SJCRH30 (cell line): ENCODE measurements at regions not wholly inside any gene's neighbourhood (a gene's known extent, or its start where the extent isn't known, plus 50 kb on each side); places are given as distances from the start of the nearest gene placed in this dataset.
A peak's percentile ranks its signal among the peaks of the same experiment; 100 is the strongest.

Source experiments
- DNase-seq, 2 experiments: peaks; one replicate each; pipeline ENCODE4 v3.0.0-alpha.2; 2015 to 2020
- H3K27ac ChIP-seq: fragments of 250-450 bp; sonication (Bioruptor Pico); 2 replicates; pipeline ENCODE4 v1.5.1; 2020; ENCODE audit warnings: mild to moderate bottlenecking, moderate library complexity
- H3K27me3 ChIP-seq: fragments of 250-450 bp; sonication (Bioruptor Pico); 2 replicates; pipeline ENCODE4 v1.5.1; 2020; ENCODE audit warnings: mild to moderate bottlenecking, moderate library complexity
- H3K36me3 ChIP-seq: fragments of 250-450 bp; sonication (Bioruptor Pico); 2 replicates; pipeline ENCODE4 v1.5.1; 2020; ENCODE audit warnings: mild to moderate bottlenecking, moderate library complexity
- H3K4me1 ChIP-seq: fragments of 250-450 bp; sonication (Bioruptor Pico); 2 replicates; pipeline ENCODE4 v1.5.1; 2020; ENCODE audit warnings: mild to moderate bottlenecking, moderate library complexity
- H3K4me3 ChIP-seq: fragments of 250-450 bp; sonication (Bioruptor Pico); 2 replicates; pipeline ENCODE4 v1.5.1; 2020; ENCODE audit warnings: mild to moderate bottlenecking, moderate library complexity
- H3K9me3 ChIP-seq: fragments of 250-450 bp; sonication (Bioruptor Pico); replicated peaks from 2 replicates; pipeline ENCODE4 v1.5.1; 2020; ENCODE audit warnings: mild to moderate bottlenecking, moderate library complexity

DNA sequence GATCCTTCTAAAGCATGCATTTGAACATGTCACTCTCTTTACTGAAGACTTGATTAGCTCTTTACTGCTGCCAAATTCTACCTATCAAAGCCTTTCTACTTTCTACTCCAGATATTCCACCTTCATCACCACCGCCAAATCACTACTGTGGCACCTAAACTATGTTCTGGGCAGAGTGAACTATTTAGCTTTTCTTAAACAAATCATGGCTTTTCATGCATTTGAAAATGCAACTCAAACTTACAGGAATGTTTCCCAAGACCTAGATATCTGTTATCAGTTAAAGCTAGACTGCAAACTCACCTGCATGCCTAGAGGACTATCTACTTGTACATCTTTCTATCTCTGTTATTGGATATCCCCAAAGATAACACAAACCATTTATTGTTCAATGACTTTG is 109.3 kb downstream of the MAFB start:
- no peaks in the 10 kb centered on the region for H3K36me3 ChIP-seq
- DNase-seq, result no peak

DNA sequence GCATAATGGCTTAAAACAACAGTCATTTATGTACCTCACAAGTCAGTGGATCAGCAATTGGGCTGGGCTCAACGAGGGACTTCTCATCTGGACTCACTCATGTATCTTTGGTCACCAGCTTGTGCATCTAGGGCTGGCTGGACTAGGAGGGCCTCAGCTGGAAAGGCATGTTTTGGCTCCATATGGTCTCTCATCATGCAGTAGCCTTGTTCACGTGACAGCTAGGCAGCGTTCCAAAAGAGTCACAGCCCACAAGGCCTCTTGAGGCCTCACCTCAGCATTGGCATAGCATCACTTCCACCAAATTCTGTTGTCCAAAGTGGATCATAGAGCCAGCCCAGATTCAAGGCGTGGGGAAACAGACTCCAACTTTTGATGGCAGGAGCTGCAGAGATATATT is 110.1 kb downstream of the MAFB start:
- no peaks in the 10 kb centered on the region for H3K9me3 ChIP-seq
- no peaks in the 10 kb centered on the region for H3K4me1 ChIP-seq
- H3K36me3 ChIP-seq, result no peaks in the 10 kb centered on the region
- no peak overlapping the region for H3K27ac ChIP-seq
- DNase-seq, result no peak
- no peak overlapping the region for H3K4me3 ChIP-seq
- H3K27me3 ChIP-seq, result no peaks in the 10 kb centered on the region; the same call in 1 of the 2 replicates

More for the DNA sequence above, 109.3 kb downstream of the MAFB start:
- Histone ChIP-seq H3K4me3 (no peak overlapping the region), H3K27ac (no peak overlapping the region), H3K27me3 (no peaks in the 10 kb centered on the region; the same call in 1 of the 2 replicates), H3K9me3 (no peaks in the 10 kb centered on the region), H3K4me1 (no peaks in the 10 kb centered on the region)

DNA sequence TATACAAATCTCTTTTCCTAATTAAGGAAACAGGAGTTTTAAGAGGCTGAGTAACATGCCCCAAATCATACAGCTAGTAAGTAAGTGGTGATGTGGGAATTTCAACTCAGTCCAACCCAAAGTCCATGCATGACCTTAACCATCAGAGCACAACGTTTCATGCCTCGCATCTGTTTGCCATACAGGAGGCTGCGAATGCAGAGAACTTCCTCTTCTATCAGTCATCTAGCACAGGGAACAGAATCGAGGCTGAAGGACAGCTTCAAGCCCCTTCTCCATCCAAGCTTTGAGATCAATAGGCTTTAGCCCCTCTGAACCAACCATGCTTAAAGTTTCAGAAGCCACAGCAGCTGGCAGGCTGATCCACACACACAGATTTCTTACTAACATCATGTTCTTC is 113.2 kb downstream of the MAFB start:
- Histone ChIP-seq H3K9me3 (no peaks in the 10 kb centered on the region), H3K27me3 (no peaks in the 10 kb centered on the region; the same call in 1 of the 2 replicates), H3K36me3 (no peaks in the 10 kb centered on the region), H3K4me3 (no peak overlapping the region), H3K27ac (no peak overlapping the region), H3K4me1 (no peaks in the 10 kb centered on the region)
- DNase-seq, result no peak

DNA sequence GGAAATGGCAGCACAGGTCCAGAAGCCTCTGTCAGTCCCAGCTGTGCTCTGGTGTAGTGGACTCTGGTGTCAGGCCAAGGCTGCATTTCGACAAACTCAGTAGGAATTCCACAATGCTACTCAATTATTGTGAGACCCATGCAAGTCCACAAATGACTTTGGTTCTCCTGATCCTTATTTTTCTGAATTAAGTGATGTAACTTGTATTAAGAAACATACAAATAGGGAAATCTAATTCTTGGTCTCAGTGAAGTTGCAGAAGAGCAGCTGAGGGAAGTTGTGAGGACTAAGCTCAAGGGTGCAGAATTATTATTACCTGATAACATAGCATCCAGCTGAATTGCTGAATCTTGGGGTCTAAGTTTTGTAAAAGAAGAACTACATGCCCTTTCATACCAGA is 116.8 kb downstream of the MAFB start:
- no peak overlapping the region for H3K27ac ChIP-seq
- no peak for DNase-seq
- H3K36me3 ChIP-seq, result no peaks in the 10 kb centered on the region
- H3K4me3 ChIP-seq, result no peak overlapping the region
- no peaks in the 10 kb centered on the region; the same call in 1 of the 2 replicates for H3K27me3 ChIP-seq
- no peaks in the 10 kb centered on the region for H3K4me1 ChIP-seq
- no peaks in the 10 kb centered on the region for H3K9me3 ChIP-seq

DNA sequence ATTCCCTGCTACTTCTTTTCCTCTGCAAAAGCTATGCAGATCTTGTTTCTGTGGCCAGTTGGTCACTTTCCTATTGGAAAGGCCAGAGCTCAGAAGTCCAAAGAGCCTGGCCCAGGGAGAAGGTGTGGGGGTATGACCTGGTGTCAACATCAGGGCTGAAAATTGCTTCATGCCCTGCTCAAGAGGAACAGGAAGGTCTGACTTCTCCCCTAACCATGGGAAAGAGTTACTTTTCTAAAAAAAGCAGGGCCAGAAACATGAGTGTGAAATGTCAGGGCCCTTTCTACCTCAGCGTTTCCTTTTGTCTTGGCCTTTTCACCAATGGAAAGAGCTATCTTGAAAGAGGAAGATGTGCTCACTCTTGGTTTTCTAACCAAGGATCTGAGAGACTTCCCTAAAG is 117.4 kb downstream of the MAFB start:
- no peaks in the 10 kb centered on the region; the same call in 1 of the 2 replicates for H3K27me3 ChIP-seq
- H3K4me3 ChIP-seq, result no peak overlapping the region
- H3K9me3 ChIP-seq, result no peaks in the 10 kb centered on the region
- no peaks in the 10 kb centered on the region for H3K36me3 ChIP-seq
- no peak overlapping the region for H3K27ac ChIP-seq
- H3K4me1 ChIP-seq, result no peaks in the 10 kb centered on the region
- no peak for DNase-seq

DNA sequence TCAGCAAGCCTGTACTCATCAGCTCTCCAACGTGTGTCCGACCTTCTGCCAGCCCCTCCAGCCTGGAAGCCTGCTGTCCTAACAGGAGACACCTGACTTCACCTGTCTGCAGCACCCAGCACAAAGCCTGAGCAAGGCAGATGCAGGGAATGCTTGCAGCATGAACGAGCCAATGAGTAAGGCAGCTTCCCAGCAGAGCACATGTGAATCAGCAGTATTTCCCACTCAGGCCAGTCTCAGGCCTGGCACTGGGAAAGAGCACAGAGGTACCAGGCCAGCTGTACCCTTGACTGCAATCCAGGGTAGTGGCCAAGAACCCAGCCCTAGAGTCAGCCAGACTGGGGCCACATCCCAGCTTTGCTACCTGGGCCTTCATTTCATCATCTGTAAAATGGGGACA is 120.8 kb downstream of the MAFB start:
- H3K27ac ChIP-seq, result no peak overlapping the region
- no peak overlapping the region for H3K4me3 ChIP-seq
- H3K36me3 ChIP-seq, result no peaks in the 10 kb centered on the region
- no peak for DNase-seq
- H3K4me1 ChIP-seq, result no peaks in the 10 kb centered on the region
- H3K27me3 ChIP-seq, result peaks cover 5% of the 10 kb centered on the region; the same call in 1 of the 2 replicates
- H3K9me3 ChIP-seq, result no peaks in the 10 kb centered on the region

DNA sequence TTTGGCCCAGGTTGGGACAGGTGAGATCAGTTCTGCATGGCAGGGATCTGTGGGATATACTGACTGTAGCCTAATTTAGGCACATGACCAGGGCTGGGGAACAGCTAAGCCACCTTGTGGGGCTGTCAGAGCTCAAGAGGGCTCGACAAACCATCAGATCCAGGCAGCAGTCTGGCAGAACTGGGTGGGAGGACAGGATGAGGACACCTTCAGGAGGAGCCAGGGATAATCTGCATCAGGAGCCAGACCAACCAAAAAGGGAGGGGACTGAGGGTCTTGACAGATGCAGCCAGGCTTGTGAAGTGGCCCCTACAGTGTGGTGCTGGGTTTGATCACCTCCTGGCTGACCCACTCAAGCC is 123.4 kb downstream of the MAFB start:
- peaks cover 21% of the 10 kb centered on the region for H3K27me3 ChIP-seq
- DNase-seq, result no peak
- H3K9me3 ChIP-seq, result no peaks in the 10 kb centered on the region; the same call in 1 of the 2 replicates

DNA sequence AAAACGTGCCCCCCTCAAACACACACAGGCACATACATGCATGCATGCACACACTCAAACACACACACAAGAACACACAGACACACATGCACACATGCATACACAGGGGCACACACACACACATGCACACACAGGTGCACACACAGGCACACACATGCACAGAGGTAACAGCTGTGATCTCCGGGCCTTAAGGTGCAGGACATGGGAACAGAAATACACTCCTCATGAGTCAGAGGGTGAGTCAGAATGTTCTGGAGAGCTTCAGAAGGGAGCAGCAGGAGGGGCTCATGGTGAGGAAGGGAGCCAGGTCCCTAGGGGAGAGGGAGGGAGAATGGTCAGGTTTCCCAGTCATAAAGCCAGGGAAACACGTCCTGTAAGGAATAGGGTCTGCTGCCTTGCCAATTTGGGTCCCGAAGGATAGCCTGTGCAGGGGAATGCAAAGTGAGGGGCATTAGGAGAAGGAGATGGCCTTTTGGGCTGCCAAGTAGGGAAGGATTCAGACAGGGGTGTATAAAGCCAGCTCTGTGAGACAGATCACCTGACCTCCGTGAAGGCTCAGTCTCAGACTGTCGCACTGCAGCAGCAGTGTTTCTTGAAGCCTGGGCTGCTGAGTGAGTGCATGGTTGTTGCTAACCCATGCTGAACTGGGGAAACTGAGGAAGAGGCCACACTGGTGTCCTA is 123.9 kb downstream of the MAFB start:
- no peak overlapping the region for H3K4me3 ChIP-seq
- no peaks in the 10 kb centered on the region for H3K4me1 ChIP-seq
- peaks cover 24% of the 10 kb centered on the region for H3K27me3 ChIP-seq
- no peaks in the 10 kb centered on the region; the same call in 1 of the 2 replicates for H3K9me3 ChIP-seq
- no peaks in the 10 kb centered on the region for H3K36me3 ChIP-seq
- H3K27ac ChIP-seq, result no peak overlapping the region
- DNase-seq, result peak in 1 of 2 experiments; percentile 17

More for the DNA sequence above, 123.4 kb downstream of the MAFB start:
- Histone ChIP-seq H3K36me3 (no peaks in the 10 kb centered on the region), H3K4me1 (no peaks in the 10 kb centered on the region), H3K27ac (no peak overlapping the region), H3K4me3 (no peak overlapping the region)

DNA sequence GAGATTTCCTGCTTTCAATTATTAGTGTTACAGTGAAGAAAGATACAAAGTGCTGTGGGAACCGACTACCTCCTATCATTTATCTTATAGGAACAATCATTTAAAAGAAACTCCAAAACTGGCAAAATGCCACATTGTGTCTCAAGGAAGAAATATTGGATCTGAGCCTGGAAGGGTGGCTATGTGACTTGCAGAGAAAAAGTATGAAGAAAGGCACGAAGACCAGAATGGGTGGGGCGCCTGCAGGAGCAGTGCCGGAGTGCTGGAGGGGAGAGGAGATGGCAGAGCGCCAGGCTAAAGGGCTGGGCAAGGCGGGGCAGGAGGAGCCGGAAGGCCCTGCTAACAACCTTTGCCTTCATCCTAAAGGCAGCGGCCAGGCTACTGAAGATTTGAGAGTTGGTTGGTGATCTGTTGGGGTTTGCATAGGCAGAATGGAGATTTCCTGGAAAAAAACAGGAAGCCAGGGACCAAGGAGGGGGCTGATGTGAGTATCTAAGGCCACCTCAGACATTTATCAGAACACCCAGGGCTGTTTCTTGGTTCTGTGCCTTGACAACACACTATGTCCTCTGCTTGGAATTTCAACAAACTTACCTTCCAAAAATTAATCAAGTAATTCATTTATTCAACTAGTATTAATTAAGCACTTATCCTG is 125.6 kb downstream of the MAFB start:
- Histone ChIP-seq H3K4me1 (no peaks in the 10 kb centered on the region), H3K27ac (no peak overlapping the region), H3K9me3 (no peaks in the 10 kb centered on the region; the same call in 1 of the 2 replicates), H3K4me3 (no peak overlapping the region), H3K27me3 (peaks cover 24% of the 10 kb centered on the region), H3K36me3 (no peaks in the 10 kb centered on the region)
- DNase-seq, result peak in 1 of 2 experiments; percentile 29

DNA sequence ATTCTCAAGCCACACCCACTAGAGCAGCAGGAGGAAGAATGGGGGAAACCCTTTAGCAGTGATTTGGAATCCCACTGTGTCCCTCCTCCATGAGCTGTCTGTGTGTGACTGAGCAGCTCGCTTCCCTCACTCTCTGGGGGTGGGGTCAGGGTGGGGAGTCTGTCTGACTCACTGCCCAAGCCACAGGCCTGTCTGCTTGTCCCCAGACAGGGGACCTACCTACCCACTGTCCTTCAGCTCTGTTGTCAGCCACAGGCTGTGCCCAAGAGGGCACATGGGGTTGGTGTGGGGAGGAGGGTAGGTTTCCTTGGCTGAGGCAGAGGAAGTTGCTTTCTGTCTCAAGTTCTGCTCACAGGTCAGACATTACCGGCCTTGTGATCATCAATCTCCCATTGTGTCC is 127.0 kb downstream of the MAFB start:
- Histone ChIP-seq H3K27me3 (peaks cover 24% of the 10 kb centered on the region), H3K27ac (no peak overlapping the region), H3K9me3 (no peaks in the 10 kb centered on the region; the same call in 1 of the 2 replicates), H3K36me3 (no peaks in the 10 kb centered on the region), H3K4me1 (no peaks in the 10 kb centered on the region), H3K4me3 (no peak overlapping the region)
- DNase-seq, result no peak

DNA sequence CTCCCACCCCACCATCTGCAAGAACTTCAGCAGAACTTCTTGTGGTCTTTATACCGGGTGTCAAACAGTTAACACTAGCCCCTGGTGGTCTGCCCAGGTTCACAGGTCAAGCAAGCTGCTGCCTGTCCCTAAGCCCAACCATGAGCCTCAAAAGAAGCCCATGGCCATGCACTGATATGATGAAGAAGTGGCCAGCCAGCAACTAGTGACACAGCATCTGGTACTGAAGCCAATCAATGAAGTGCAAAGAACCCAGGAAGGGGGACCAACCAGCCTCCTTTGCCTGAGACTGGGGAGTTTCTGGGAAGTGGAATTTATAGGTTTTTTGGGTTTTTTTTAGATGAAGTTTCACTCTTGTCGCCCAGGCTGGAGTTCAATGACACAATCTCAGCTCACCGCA is 127.8 kb downstream of the MAFB start:
- H3K27ac ChIP-seq, result no peak overlapping the region
- DNase-seq, result no peak
- H3K36me3 ChIP-seq, result no peaks in the 10 kb centered on the region
- peaks cover 24% of the 10 kb centered on the region for H3K27me3 ChIP-seq
- no peaks in the 10 kb centered on the region for H3K4me1 ChIP-seq
- no peak overlapping the region for H3K4me3 ChIP-seq
- no peaks in the 10 kb centered on the region; the same call in 1 of the 2 replicates for H3K9me3 ChIP-seq

DNA sequence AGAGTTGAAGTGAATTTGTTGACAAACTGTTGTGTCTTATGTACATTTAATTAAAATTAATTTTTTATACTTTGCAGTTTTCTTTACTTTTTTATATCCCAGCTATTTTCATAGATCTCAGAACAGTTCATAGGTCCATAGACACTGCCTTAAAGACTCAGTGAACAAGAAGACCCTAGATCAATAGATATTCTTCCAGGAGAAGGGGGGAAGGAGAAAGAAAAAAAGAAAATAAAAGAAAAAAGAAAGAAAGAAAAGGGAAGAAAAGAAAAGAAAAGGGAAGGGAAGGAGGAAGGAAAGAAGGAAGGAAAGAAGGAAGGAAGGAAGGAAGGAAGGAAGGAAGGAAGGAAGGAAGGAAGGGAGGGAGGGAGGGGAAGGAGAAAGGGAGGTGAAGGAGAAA is 130.8 kb downstream of the MAFB start:
- Histone ChIP-seq H3K27me3 (peaks cover 24% of the 10 kb centered on the region), H3K27ac (no peak overlapping the region), H3K4me3 (no peak overlapping the region), H3K9me3 (no peaks in the 10 kb centered on the region; the same call in 1 of the 2 replicates), H3K4me1 (no peaks in the 10 kb centered on the region), H3K36me3 (no peaks in the 10 kb centered on the region)
- no peak for DNase-seq

DNA sequence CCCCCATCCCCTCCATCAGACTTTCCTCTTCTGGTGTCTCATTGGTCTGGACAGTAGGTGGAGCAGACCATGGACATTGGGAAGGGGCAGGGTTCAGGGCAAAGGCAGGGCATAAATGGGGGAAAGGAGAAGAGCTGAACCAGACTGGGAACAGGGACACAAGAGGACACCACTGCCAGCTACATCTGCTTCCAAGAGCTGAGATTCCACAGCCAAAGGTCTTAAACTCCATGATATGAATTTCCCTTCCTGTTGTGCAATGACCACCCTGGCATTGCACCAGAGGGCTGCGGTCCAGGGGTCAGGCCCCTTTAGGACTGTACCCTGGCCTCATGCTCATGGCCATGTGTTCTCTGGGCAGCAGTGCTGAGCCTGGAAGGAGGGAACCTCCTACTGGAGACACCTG is 137.9 kb downstream of the MAFB start:
- Histone ChIP-seq H3K4me1 (no peaks in the 10 kb centered on the region), H3K4me3 (no peak overlapping the region), H3K9me3 (no peaks in the 10 kb centered on the region), H3K27me3 (peaks cover 11% of the 10 kb centered on the region; the same call in 1 of the 2 replicates), H3K36me3 (no peaks in the 10 kb centered on the region), H3K27ac (no peak overlapping the region)
- DNase-seq, result no peak

DNA sequence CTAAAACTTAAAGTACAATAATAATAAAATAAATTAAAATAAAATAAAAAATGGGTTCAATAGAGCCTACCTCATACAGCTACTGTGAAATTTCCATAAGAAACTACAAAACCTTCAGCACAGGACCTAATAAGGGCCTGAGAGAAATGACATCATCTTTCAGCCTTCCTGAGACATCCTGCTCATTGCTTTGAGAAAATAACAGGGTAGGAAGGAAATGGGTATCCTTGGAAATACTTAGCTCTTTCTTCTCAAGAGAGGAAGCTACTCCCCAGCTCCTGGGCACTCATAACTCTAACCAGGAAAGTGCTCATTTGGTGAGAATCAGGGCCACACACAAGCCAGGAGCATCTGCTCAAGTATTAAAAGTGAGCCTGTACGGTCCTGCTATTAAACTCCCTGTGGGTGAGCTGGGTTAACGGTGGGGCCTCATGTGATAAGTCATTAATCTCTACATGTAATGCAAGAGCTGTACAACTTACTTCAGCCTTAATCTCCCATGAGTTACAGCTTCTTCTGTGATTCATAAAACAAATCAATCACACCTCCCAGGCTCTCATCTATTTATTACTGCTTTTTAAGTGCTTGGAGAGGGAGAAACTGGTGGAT is 141.4 kb downstream of the MAFB start:
- H3K4me3 ChIP-seq, result no peak overlapping the region

DNA sequence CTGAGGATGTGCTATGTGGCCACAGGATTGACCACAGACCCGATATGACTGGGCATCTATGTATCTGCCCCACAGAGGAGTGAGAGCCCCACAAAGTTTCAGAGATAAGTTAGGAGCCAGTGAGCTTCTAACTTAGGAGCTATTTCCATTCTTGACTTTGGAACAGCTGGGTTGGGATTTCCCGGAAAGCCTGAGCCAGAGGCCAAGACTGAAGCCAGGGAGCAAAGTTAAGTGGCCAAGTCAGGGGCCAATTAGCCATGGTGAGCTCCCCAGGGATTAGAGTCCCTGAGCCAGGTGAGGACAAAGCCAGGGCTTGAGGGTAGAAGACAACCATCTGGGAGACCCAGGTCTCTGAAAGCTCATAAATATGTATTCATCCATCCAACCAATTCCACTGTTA is 143.6 kb downstream of the MAFB start:
- DNase-seq, result no peak
- no peaks in the 10 kb centered on the region for H3K36me3 ChIP-seq
- H3K27ac ChIP-seq, result no peak overlapping the region
- no peak overlapping the region for H3K4me3 ChIP-seq
- H3K4me1 ChIP-seq, result no peaks in the 10 kb centered on the region
- peaks cover 10% of the 10 kb centered on the region for H3K27me3 ChIP-seq
- no peaks in the 10 kb centered on the region for H3K9me3 ChIP-seq

More for the DNA sequence above, 141.4 kb downstream of the MAFB start:
- no peaks in the 10 kb centered on the region for H3K4me1 ChIP-seq
- no peak for DNase-seq
- no peaks in the 10 kb centered on the region for H3K9me3 ChIP-seq
- no peaks in the 10 kb centered on the region for H3K36me3 ChIP-seq
- H3K27ac ChIP-seq, result no peak overlapping the region
- peaks cover 11% of the 10 kb centered on the region; the same call in 1 of the 2 replicates for H3K27me3 ChIP-seq
